MCF 10A (cell line): ENCODE measurements at regions not wholly inside any gene's neighbourhood (a gene's known extent, or its start where the extent isn't known, plus 50 kb on each side); places are given as distances from the start of the nearest gene placed in this dataset.
"Not testable (repeated sequence)": the region's sequence is repeated elsewhere in the genome, so short reads cannot be mapped to it uniquely, and the experiment has no call there.

Experiments
- BruUV-seq: library from RNA; stranded (reverse); fragments of 400-500 nt; replicated peaks from 2 replicates; lab custom pipeline; 2021; lab: Mats Ljungman, UMichigan
- CTCF ChIA-PET: fragments of 300-600 bp; sonication (Branson Sonifier 250); formaldehyde crosslinking; extraction: SDS; loops from one replicate; lab custom pipeline; 2021; ENCODE audit warnings: antibody characterized with exemption, inconsistent platforms; lab: Yijun Ruan, JAX
- POLR2A ChIA-PET: fragments of 300-600, 350-650 bp; sonication (Branson Sonifier 250); formaldehyde crosslinking; extraction: SDS; loops from one replicate; lab custom pipeline; 2020; ENCODE audit warnings: antibody characterized with exemption, inconsistent platforms; lab: Yijun Ruan, JAX
- DNase-seq: peaks from one replicate; pipeline ENCODE4 v3.0.0-alpha.2; 2018; ENCODE audit not compliant: unreplicated experiment
- H3K27ac Mint-ChIP-seq: one replicate; pipeline ENCODE4 v1.8.0; 2022; ENCODE audit warnings: mild to moderate bottlenecking, low read depth, mixed read lengths; ENCODE audit not compliant: unreplicated experiment
- H3K27me3 Mint-ChIP-seq: one replicate; pipeline ENCODE4 v1.8.0; 2022; ENCODE audit warnings: mixed read lengths; ENCODE audit not compliant: insufficient read depth, unreplicated experiment
- H3K36me3 Mint-ChIP-seq: one replicate; pipeline ENCODE4 v1.8.0; 2022; ENCODE audit warnings: mild to moderate bottlenecking, moderate library complexity, mixed read lengths; ENCODE audit not compliant: insufficient read depth, unreplicated experiment
- H3K4me1 Mint-ChIP-seq: one replicate; pipeline ENCODE4 v1.8.0; 2022; ENCODE audit warnings: mixed read lengths; ENCODE audit not compliant: insufficient read depth, unreplicated experiment
- H3K4me3 Mint-ChIP-seq: one replicate; pipeline ENCODE4 v1.8.0; 2022; ENCODE audit warnings: mild to moderate bottlenecking, moderate library complexity, mixed read lengths; ENCODE audit not compliant: unreplicated experiment
- H3K9me3 Mint-ChIP-seq: one replicate; pipeline ENCODE4 v1.8.0; 2022; ENCODE audit warnings: mixed read lengths; ENCODE audit not compliant: unreplicated experiment
- CTCF ChIP-seq: fragments of 200-600 bp; IDR thresholded peaks from one replicate; pipeline ENCODE4 v1.8.0; 2022; ENCODE audit warnings: antibody characterized with exemption, mild to moderate bottlenecking; ENCODE audit not compliant: unreplicated experiment
- intact Hi-C: fragments of 100-400 bp; cut with micrococcal nuclease; formaldehyde crosslinking; loops from 2 replicates; pipeline ENCODE4 v1.14.1; 2022

- Mint-ChIP-seq H3K9me3 (peaks cover 30% of the 10 kb centered on the region), H3K27me3 (no peaks in the 10 kb centered on the region), H3K4me1 (no peaks in the 10 kb centered on the region), H3K27ac (no peak overlapping the region), H3K4me3 (no peak overlapping the region), H3K36me3 (no peaks in the 10 kb centered on the region)
- TF ChIP-seq CTCF, result no peak
- DNase-seq, result no peak
- POLR2A ChIA-PET, result interaction anchor here (0.6 kb wide), 1 partner anchor 1247 kb away, joined by 3 read pairs; no protein-coding TSS in a partner anchor
- BruUV-seq, result no TSS peak
- CTCF ChIA-PET, result no interaction called here
- intact Hi-C loops, result no loop called here
Measured at GRCh38 chr9:24210641-24211040, 335.1 kb downstream of the IZUMO3 start.

GRCh38 chr9:24189986-24190385, 355.7 kb downstream of the IZUMO3 start:
- ChIA-PET POLR2A (no interaction called here), CTCF (no interaction called here)
- H3K9me3 Mint-ChIP-seq, result peaks cover 7% of the 10 kb centered on the region
- no peak overlapping the region for H3K27ac Mint-ChIP-seq
- no peak overlapping the region for H3K4me3 Mint-ChIP-seq
- BruUV-seq, result no TSS peak
- TF ChIP-seq CTCF, result no peak
- no peaks in the 10 kb centered on the region for H3K4me1 Mint-ChIP-seq
- peak; percentile 14 for DNase-seq
- H3K36me3 Mint-ChIP-seq, result no peaks in the 10 kb centered on the region
- H3K27me3 Mint-ChIP-seq, result no peaks in the 10 kb centered on the region
- intact Hi-C loops, result no loop called here

- H3K27ac Mint-ChIP-seq, H3K27me3 Mint-ChIP-seq, CTCF ChIA-PET, H3K9me3 Mint-ChIP-seq, BruUV-seq, H3K4me3 Mint-ChIP-seq, H3K36me3 Mint-ChIP-seq, intact Hi-C loops, H3K4me1 Mint-ChIP-seq, DNase-seq, POLR2A ChIA-PET: not testable (repeated sequence)
Measured at GRCh38 chr9:24180572-24180971, 354.5 kb upstream of the ELAVL2 start.

- no peaks in the 10 kb centered on the region for H3K9me3 Mint-ChIP-seq
Measured at GRCh38 chr9:24144796-24145195, 318.8 kb upstream of the ELAVL2 start.

GRCh38 chr9:24135072-24135471, 309.0 kb upstream of the ELAVL2 start:
- H3K36me3 Mint-ChIP-seq, H3K9me3 Mint-ChIP-seq, H3K27ac Mint-ChIP-seq, BruUV-seq, H3K27me3 Mint-ChIP-seq, H3K4me1 Mint-ChIP-seq, POLR2A ChIA-PET, intact Hi-C loops, DNase-seq, H3K4me3 Mint-ChIP-seq: not testable (repeated sequence)
- CTCF ChIA-PET, result interaction anchor here (0.7 kb wide), 1 partner anchor 18 kb away, joined by 3 read pairs; no protein-coding TSS in a partner anchor

More at GRCh38 chr9:24144796-24145195, 318.8 kb upstream of the ELAVL2 start:
- no TSS peak for BruUV-seq
- no peak for DNase-seq
- TF ChIP-seq CTCF, result no peak
- H3K4me1 Mint-ChIP-seq, result no peaks in the 10 kb centered on the region
- ChIA-PET CTCF (no interaction called here), POLR2A (no interaction called here)
- no peak overlapping the region for H3K27ac Mint-ChIP-seq
- intact Hi-C loops, result no loop called here
- H3K27me3 Mint-ChIP-seq, result no peaks in the 10 kb centered on the region
- H3K4me3 Mint-ChIP-seq, result no peak overlapping the region
- H3K36me3 Mint-ChIP-seq, result no peaks in the 10 kb centered on the region
